Stomach (tissue), 8 donors: ENCODE measurements at regions not wholly inside any gene's neighbourhood (a gene's known extent, or its start where the extent isn't known, plus 50 kb on each side); places are given as distances from the start of the nearest gene placed in this dataset.

ENCODE experiments used
- DNase-seq, 2 donors: peaks; one replicate each; pipeline versions ENCODE4 v3.0.0 to v3.0.0-alpha.2; 2013 to 2019
- H3K27ac ChIP-seq, 5 donors: fragments of 200-600 bp in 4 of 5; sonication (generic) in 4 of 5; one replicate each; pipeline ENCODE4 v1.5.1; 2013 to 2019; ENCODE audit warnings: mild to moderate bottlenecking in 1 of 5, moderate library complexity in 1 of 5
- H3K27me3 ChIP-seq, 3 donors: fragments of 200-600 bp; sonication (generic); one replicate each; pipeline ENCODE4 v1.5.1; 2017 to 2019; ENCODE audit warnings: mixed run types in 1 of 3
- H3K36me3 ChIP-seq, 4 donors: fragments of 200-600 bp; sonication (generic); 1 replicate in 3 of 4; 2 replicates in 1 of 4; pipeline ENCODE4 v1.5.1; 2016 to 2019
- H3K4me1 ChIP-seq, 4 donors: fragments of 200-600 bp; sonication (generic); one replicate each; pipeline ENCODE4 v1.5.1; 2016 to 2019
- H3K4me3 ChIP-seq, 4 donors: fragments of 200-600 bp; sonication (generic) in 3 of 4; one replicate each; pipeline ENCODE4 v1.5.1; 2016 to 2019; ENCODE audit warnings: mild to moderate bottlenecking in 1 of 4
- H3K9me3 ChIP-seq, 4 donors: fragments of 200-600 bp; sonication (generic); one replicate each; pipeline ENCODE4 v1.5.1; 2016 to 2019
- EP300 ChIP-seq: sonication (generic); formaldehyde crosslinking; IDR thresholded peaks from one replicate; pipeline ENCODE4 v1.6.1; 2017; ENCODE audit warnings: antibody characterized with exemption
- POLR2A ChIP-seq, 4 donors: fragments of 450-650 bp; IDR thresholded peaks; one replicate each; pipeline ENCODE4 v1.6.1; 2016; ENCODE audit warnings: antibody characterized with exemption in 4 of 4, control low read depth in 2 of 4, mild to moderate bottlenecking in 1 of 4, moderate library complexity in 1 of 4
- POLR2AphosphoS5 ChIP-seq, 3 donors: sonication (generic); formaldehyde crosslinking; IDR thresholded peaks; one replicate each; pipeline ENCODE4 v1.6.1; 2016; ENCODE audit warnings: antibody characterized with exemption in 3 of 3
- WGBS, 5 donors: extraction: QIAGEN DNeasy Blood & Tissue Kit in 3 of 5; methylation state at CpG; one replicate each; pipeline versions ENCODE4 v1.1.5 to v1.1.7; 2013 to 2018; 5-methylcytosine and 5-hydroxymethylcytosine counted together
- intact Hi-C: fragments of 100-400 bp; cut with DNase I; formaldehyde crosslinking; loops from one replicate; pipeline ENCODE4 v1.15.1; 2023; ENCODE audit warnings: low total_unique reads
- TF ChIP-seq, protein P1 (sequence below), 7 experiments: fragments of 450-650 bp in 4 of 7; fragments of 200-600 bp in 3 of 7; sonication (generic) in 3 of 7; IDR thresholded peaks; one replicate each; pipeline ENCODE4 v1.5.1; 2016 to 2019; ENCODE audit warnings: antibody characterized with exemption in 7 of 7, control low read depth in 2 of 7, mild to moderate bottlenecking in 1 of 7
- donor health status: healthy with polysubstance abuse.
- donor health status: Bipolar disorder and iron deficiency.
- donor health status: healthy.

DNA sequence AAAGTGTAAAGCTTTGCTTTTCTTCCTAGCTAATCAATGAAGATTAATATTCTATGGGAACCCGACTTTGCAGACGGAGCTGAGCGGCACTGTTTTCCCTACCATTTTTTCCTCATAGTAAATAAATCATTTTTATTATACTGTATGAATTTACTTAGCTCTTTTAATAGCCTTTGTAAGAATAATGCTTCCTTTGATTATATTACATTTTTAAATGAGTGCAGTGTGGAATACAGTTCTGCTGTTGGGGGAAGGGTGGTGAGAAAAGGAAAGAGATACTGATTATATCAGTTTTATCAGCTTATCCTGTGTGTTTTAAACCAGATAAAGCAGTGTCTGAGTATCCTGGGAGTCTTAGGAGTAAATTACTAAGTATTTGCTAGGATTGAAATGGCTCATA, 221.4 kb upstream of the RBFOX1 start:
- H3K4me1 ChIP-seq = no peaks in the 10 kb centered on the region
- intact Hi-C loops = no loop called here
- no peak overlapping the region for H3K4me3 ChIP-seq
- H3K36me3 ChIP-seq = no peaks in the 10 kb centered on the region
- no peaks in the 10 kb centered on the region for H3K9me3 ChIP-seq
- no peak overlapping the region for H3K27ac ChIP-seq
- H3K27me3 ChIP-seq = peaks cover 0 to 5% (median 0%) of the 10 kb centered on the region in 3 donors
- TF ChIP-seq POLR2AphosphoS5 (IDR thresholded peaks at IDR 0.05) (no peak), POLR2A (IDR thresholded peaks at IDR 0.05) (no peak), EP300 (no peak)
- TF ChIP-seq, protein P1, sequence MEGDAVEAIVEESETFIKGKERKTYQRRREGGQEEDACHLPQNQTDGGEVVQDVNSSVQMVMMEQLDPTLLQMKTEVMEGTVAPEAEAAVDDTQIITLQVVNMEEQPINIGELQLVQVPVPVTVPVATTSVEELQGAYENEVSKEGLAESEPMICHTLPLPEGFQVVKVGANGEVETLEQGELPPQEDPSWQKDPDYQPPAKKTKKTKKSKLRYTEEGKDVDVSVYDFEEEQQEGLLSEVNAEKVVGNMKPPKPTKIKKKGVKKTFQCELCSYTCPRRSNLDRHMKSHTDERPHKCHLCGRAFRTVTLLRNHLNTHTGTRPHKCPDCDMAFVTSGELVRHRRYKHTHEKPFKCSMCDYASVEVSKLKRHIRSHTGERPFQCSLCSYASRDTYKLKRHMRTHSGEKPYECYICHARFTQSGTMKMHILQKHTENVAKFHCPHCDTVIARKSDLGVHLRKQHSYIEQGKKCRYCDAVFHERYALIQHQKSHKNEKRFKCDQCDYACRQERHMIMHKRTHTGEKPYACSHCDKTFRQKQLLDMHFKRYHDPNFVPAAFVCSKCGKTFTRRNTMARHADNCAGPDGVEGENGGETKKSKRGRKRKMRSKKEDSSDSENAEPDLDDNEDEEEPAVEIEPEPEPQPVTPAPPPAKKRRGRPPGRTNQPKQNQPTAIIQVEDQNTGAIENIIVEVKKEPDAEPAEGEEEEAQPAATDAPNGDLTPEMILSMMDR (IDR thresholded peaks at IDR 0.05) = no peak
- WGBS, 5 donors = 45 to 61% (median 46%) methylated on average over 3 of the region's 3 CpGs
- DNase-seq = no peak

DNA sequence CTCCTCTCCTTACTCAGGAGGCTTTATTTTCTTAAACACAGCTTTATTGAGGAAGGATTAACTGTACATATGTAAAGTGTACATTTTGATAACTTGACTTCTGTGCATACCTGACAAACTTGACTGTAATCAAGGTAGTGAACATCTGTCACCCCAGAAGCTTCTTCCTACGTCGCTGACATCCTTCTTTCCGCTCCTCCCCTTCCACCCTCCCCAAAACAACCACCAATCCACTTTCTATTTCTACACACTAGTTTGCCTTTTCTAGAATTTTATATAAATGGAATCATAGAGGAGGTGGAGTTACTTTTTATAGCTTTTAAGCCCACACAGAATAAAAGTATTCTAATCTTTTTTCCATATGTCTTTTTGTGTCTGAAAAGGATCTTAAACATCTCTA, 225.2 kb upstream of the RBFOX1 start:
- TF ChIP-seq POLR2A (IDR thresholded peaks at IDR 0.05) (no peak), POLR2AphosphoS5 (IDR thresholded peaks at IDR 0.05) (no peak), EP300 (no peak)
- TF ChIP-seq, protein P1 (IDR thresholded peaks at IDR 0.05) = no peak
- WGBS, 5 donors = 55 to 81% (median 69%) methylated on average over 3 of the region's 3 CpGs
- intact Hi-C loops = no loop called here
- Histone ChIP-seq H3K4me1 (no peaks in the 10 kb centered on the region), H3K9me3 (no peaks in the 10 kb centered on the region), H3K27me3 (no peaks in the 10 kb centered on the region), H3K4me3 (no peak overlapping the region), H3K36me3 (no peaks in the 10 kb centered on the region), H3K27ac (no peak overlapping the region)
- DNase-seq = no peak

DNA sequence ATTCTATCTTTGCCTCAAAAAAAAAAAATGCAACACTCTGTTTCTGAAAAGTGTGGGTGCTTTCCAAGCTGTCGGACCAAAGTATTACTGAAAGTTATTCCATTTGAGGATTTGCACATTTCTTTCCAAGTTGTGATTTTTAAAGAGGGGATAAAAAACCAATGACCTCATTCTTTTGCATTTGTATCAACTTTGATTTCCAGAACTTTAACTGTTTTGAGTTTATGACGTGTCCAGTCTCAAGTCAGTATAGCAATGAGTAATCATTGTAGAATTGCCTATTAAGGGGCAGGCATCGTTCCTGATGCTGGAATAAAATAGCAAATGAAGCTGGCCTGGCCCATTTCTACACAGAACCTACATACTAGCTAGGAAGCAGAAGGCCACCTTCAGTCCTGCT, 229.6 kb upstream of the RBFOX1 start:
- TF ChIP-seq POLR2AphosphoS5 (IDR thresholded peaks at IDR 0.05) = no peak
- TF ChIP-seq, protein P1 (IDR thresholded peaks at IDR 0.05) = no peak
- TF ChIP-seq POLR2A (IDR thresholded peaks at IDR 0.05) = no peak
- no peak for TF ChIP-seq EP300
- Histone ChIP-seq H3K9me3 (no peaks in the 10 kb centered on the region), H3K27ac (no peak overlapping the region), H3K4me1 (no peaks in the 10 kb centered on the region), H3K36me3 (no peaks in the 10 kb centered on the region), H3K27me3 (no peaks in the 10 kb centered on the region), H3K4me3 (no peak overlapping the region)
- WGBS, 5 donors = 66 to 76% (median 74%) methylated on average over 3 of the region's 3 CpGs
- intact Hi-C loops = no loop called here
- no peak for DNase-seq

DNA sequence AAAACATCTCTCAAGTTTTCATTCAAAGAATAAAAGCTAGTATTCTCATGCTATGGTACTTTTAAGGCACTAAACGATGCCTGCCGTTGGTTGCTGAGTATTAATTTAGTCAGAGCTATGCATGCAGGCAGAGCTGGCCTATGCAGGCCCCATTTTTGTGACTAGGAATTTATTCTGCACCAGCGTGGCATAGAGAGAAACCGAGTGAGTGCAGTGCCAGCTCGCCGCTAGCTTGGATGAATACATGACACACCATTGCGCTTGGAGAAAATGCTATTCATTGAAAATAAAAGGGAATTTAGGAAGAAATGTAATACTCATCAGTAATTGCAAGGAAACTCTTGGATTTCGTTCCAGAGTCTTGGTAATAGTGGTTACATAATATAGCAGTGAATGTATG, 231.6 kb upstream of the RBFOX1 start:
- Histone ChIP-seq H3K27ac (no peak overlapping the region), H3K4me3 (no peak overlapping the region), H3K9me3 (peaks cover 0 to 5% (median 0%) of the 10 kb centered on the region in 4 donors), H3K27me3 (no peaks in the 10 kb centered on the region), H3K4me1 (no peaks in the 10 kb centered on the region), H3K36me3 (no peaks in the 10 kb centered on the region)
- TF ChIP-seq EP300 (no peak), POLR2A (IDR thresholded peaks at IDR 0.05) (no peak), POLR2AphosphoS5 (IDR thresholded peaks at IDR 0.05) (no peak)
- TF ChIP-seq, protein P1 (IDR thresholded peaks at IDR 0.05) = no peak
- 78 to 87% (median 83%) methylated on average over 8 of the region's 8 CpGs for WGBS, 5 donors
- intact Hi-C loops = no loop called here
- no peak for DNase-seq
